ENCODE measurements at regions not wholly inside any gene's neighbourhood (a gene's known extent, or its start where the extent isn't known, plus 50 kb on each side); places are given as distances from the start of the nearest gene placed in this dataset.

DNA sequence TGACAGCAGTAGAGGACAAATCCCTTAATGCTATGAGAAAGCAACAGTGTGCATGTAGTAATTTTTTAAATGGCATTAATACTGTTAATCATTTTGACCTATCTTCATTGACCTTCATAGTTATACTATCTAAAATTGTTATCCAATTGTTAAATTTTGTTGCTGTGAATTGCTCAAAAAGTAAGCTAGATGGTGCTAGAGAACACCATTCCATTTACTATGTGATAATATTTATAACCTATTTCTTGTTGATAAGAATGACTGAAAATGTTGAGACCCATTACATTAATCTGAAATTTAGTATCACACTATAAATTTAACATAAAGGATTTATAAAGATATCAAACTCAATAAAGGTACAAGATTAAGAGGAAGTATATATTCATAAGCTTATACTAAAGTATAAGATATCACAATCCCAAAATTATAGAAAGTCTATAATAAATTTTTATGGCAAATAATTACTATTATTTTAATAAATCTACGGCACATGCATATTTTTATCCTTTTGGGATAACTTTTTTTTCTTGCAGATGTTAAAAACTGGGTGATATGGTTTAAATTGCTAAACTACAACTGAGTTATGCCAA is 1573.3 kb downstream of the PCDH9 start:
- TF ChIP-seq POLR2AphosphoS5 (IDR thresholded peaks at IDR 0.05; ENCODE audit: insufficient read depth, low read depth, low read length) (no peak), POLR2A (IDR thresholded peaks at IDR 0.05; ENCODE audit: low read depth, low read length) (no peak), EZH2 (IDR thresholded peaks at IDR 0.05; ENCODE audit: borderline replicate concordance, low read depth, low read length, severe bottlenecking) (no peak)
- TF ChIP-seq, protein P1, sequence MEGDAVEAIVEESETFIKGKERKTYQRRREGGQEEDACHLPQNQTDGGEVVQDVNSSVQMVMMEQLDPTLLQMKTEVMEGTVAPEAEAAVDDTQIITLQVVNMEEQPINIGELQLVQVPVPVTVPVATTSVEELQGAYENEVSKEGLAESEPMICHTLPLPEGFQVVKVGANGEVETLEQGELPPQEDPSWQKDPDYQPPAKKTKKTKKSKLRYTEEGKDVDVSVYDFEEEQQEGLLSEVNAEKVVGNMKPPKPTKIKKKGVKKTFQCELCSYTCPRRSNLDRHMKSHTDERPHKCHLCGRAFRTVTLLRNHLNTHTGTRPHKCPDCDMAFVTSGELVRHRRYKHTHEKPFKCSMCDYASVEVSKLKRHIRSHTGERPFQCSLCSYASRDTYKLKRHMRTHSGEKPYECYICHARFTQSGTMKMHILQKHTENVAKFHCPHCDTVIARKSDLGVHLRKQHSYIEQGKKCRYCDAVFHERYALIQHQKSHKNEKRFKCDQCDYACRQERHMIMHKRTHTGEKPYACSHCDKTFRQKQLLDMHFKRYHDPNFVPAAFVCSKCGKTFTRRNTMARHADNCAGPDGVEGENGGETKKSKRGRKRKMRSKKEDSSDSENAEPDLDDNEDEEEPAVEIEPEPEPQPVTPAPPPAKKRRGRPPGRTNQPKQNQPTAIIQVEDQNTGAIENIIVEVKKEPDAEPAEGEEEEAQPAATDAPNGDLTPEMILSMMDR (IDR thresholded peaks at IDR 0.05; ENCODE audit: extremely low read depth in 1 of 2, insufficient read depth in 1 of 2, low read depth in 1 of 2, low read length in 2 of 2) = peak; percentile 21 to 27

All from endothelial cell of umbilical vein (primary cell).